SH-SY5Y (cell line): ENCODE measurements at regions not wholly inside any gene's neighbourhood (a gene's known extent, or its start where the extent isn't known, plus 50 kb on each side); places are given as distances from the start of the nearest gene placed in this dataset.

ENCODE experiments used
- GATA2 ChIP-seq: IDR thresholded peaks from 2 replicates; pipeline ENCODE4 v1.6.1; 2011; ENCODE audit warnings: mild to moderate bottlenecking, low read depth, low read length
- GATA3 ChIP-seq: IDR thresholded peaks from 2 replicates; pipeline ENCODE4 v1.6.1; 2011; ENCODE audit warnings: low read depth, mild to moderate bottlenecking, low read length, moderate library complexity

GRCh38 chr2:2933426-2933825 lies 444.2 kb downstream of the EIPR1 start:
- no peak for TF ChIP-seq GATA2
- no peak for TF ChIP-seq GATA3
